Ascending aorta (tissue), 2 donors: ENCODE measurements at regions not wholly inside any gene's neighbourhood (a gene's known extent, or its start where the extent isn't known, plus 50 kb on each side); places are given as distances from the start of the nearest gene placed in this dataset.

Experiments
- DNase-seq, 2 donors: peaks; one replicate each; pipeline ENCODE4 v3.0.0-alpha.2; 2019; ENCODE audit warnings: low spot score in 2 of 2
- H3K27ac ChIP-seq, 2 donors: fragments of 200-600 bp; sonication (generic); one replicate each; pipeline ENCODE4 v1.5.1; 2016 to 2017; ENCODE audit warnings: mild to moderate bottlenecking in 1 of 2
- H3K27me3 ChIP-seq: fragments of 200-600 bp; sonication (generic); one replicate; pipeline ENCODE4 v1.5.1; 2017
- H3K36me3 ChIP-seq, 2 donors: fragments of 200-600 bp; sonication (generic); one replicate each; pipeline ENCODE4 v1.5.1; 2016
- H3K4me1 ChIP-seq, 2 donors: fragments of 200-600 bp; sonication (generic); one replicate each; pipeline ENCODE4 v1.5.1; 2016 to 2017; ENCODE audit warnings: mild to moderate bottlenecking in 1 of 2
- H3K4me3 ChIP-seq, 2 donors: fragments of 200-600 bp; sonication (generic); one replicate each; pipeline ENCODE4 v1.5.1; 2016 to 2017; ENCODE audit warnings: mild to moderate bottlenecking in 1 of 2
- H3K9me3 ChIP-seq, 2 donors: fragments of 200-600 bp; sonication (generic); one replicate each; pipeline ENCODE4 v1.5.1; 2016
- intact Hi-C: fragments of 100-400 bp; cut with DNase I; formaldehyde crosslinking; loops from one replicate; pipeline ENCODE4 v1.15.1; 2023
- TF ChIP-seq, protein P1 (sequence below), 3 experiments: fragments of 200-600 bp in 2 of 3; fragments of 450-650 bp in 1 of 3; sonication (generic) in 2 of 3; IDR thresholded peaks; one replicate each; pipeline ENCODE4 v1.5.1; 2016 to 2019; ENCODE audit warnings: antibody characterized with exemption in 3 of 3, mild to moderate bottlenecking in 1 of 3, moderate library complexity in 1 of 3

DNA sequence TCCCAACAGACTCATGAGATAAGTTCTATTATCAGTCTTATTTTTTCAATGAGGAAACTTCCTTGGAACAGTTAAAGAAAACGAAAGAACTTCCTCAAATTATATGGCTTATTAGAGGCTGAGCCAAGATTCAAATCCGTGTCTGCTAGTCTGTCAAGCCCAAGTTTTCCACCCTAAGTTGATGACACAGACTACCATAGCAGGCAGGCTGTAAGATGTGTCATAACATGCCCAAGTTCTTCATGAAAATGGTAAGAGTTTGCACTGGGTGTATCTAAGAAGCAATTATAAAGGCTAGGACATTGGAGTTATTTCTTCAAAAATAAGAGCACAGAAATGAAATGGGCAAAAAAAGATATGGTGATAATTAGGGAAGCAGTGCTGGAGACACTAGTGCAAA is 634.5 kb downstream of the BRINP1 start:
- H3K27ac ChIP-seq = no peak overlapping the region
- no peaks in the 10 kb centered on the region for H3K4me1 ChIP-seq
- no peak for DNase-seq
- no peaks in the 10 kb centered on the region for H3K27me3 ChIP-seq
- TF ChIP-seq, protein P1, sequence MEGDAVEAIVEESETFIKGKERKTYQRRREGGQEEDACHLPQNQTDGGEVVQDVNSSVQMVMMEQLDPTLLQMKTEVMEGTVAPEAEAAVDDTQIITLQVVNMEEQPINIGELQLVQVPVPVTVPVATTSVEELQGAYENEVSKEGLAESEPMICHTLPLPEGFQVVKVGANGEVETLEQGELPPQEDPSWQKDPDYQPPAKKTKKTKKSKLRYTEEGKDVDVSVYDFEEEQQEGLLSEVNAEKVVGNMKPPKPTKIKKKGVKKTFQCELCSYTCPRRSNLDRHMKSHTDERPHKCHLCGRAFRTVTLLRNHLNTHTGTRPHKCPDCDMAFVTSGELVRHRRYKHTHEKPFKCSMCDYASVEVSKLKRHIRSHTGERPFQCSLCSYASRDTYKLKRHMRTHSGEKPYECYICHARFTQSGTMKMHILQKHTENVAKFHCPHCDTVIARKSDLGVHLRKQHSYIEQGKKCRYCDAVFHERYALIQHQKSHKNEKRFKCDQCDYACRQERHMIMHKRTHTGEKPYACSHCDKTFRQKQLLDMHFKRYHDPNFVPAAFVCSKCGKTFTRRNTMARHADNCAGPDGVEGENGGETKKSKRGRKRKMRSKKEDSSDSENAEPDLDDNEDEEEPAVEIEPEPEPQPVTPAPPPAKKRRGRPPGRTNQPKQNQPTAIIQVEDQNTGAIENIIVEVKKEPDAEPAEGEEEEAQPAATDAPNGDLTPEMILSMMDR (IDR thresholded peaks at IDR 0.05) = no peak
- no peak overlapping the region for H3K4me3 ChIP-seq
- H3K36me3 ChIP-seq = no peaks in the 10 kb centered on the region
- peaks cover 0 to 6% of the 10 kb centered on the region in 2 donors for H3K9me3 ChIP-seq
- intact Hi-C loops = no loop called here

DNA sequence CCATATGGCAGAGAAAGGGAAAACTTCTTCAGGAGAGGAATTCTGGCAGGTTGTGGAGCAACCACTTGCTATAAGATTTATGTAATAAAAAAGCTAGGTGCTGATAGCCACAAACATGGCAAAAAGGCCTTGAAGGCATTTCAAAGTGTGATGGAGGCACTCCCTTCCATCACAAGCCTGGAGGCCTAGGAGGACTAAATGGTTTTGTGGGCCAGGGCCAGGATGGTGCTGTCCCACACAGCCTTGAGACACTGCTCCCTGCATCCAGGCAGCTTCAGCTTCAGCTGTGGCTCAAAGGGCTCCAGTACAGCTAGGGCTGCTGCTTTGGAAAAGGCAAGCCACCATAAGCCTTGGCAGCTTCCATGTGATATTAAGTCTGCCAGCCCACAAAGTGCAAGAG is 632.8 kb downstream of the BRINP1 start:
- Histone ChIP-seq H3K36me3 (no peaks in the 10 kb centered on the region), H3K4me1 (no peaks in the 10 kb centered on the region), H3K9me3 (peaks cover 0 to 6% of the 10 kb centered on the region in 2 donors), H3K27me3 (no peaks in the 10 kb centered on the region), H3K4me3 (no peak overlapping the region), H3K27ac (no peak overlapping the region)
- no peak for DNase-seq
- TF ChIP-seq, protein P1 (IDR thresholded peaks at IDR 0.05) = no peak
- intact Hi-C loops = no loop called here

GRCh38 chr9:118751077-118751847 is 618.0 kb downstream of the BRINP1 start:
- Histone ChIP-seq H3K9me3 (peaks cover 0 to 15% of the 10 kb centered on the region in 2 donors), H3K4me3 (no peak overlapping the region), H3K4me1 (no peaks in the 10 kb centered on the region), H3K36me3 (no peaks in the 10 kb centered on the region), H3K27ac (no peak overlapping the region), H3K27me3 (no peaks in the 10 kb centered on the region)
- intact Hi-C loops = no loop called here
- TF ChIP-seq, protein P1 (IDR thresholded peaks at IDR 0.05) = no peak
- DNase-seq = no peak

DNA sequence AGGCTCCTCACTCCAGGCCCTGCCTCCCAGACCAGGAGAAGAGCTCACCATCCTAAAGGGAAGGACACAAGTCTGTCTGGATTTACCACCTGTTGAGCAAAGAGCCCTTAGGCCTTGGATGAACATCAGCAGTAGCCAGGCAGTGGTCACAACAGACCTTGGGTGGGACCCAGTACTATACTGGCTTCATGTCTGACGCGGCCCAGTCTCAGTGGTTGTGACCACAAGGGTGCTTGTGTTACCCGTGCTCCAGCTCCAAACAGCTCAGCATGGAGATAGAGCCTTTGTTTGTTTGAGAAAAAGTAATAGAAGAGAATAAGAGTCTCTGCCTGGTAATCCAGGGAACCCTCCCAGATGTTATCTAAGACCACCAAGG is 617.4 kb downstream of the BRINP1 start:
- Histone ChIP-seq H3K4me1 (no peaks in the 10 kb centered on the region), H3K36me3 (no peaks in the 10 kb centered on the region), H3K27me3 (no peaks in the 10 kb centered on the region), H3K27ac (no peak overlapping the region), H3K9me3 (peaks cover 0 to 15% of the 10 kb centered on the region in 2 donors), H3K4me3 (no peak overlapping the region)
- intact Hi-C loops = no loop called here
- TF ChIP-seq, protein P1 (IDR thresholded peaks at IDR 0.05) = no peak
- no peak for DNase-seq

- no peaks in the 10 kb centered on the region for H3K4me1 ChIP-seq
- H3K27me3 ChIP-seq = no peaks in the 10 kb centered on the region
- no peak overlapping the region for H3K27ac ChIP-seq
- TF ChIP-seq, protein P1 (IDR thresholded peaks at IDR 0.05) = no peak
- no peak overlapping the region for H3K4me3 ChIP-seq
- intact Hi-C loops = no loop called here
- DNase-seq = no peak
- H3K9me3 ChIP-seq = no peaks in the 10 kb centered on the region
- H3K36me3 ChIP-seq = no peaks in the 10 kb centered on the region
Measured at GRCh38 chr9:118761016-118761790, 608.0 kb downstream of the BRINP1 start.
